ENCODE measurements at regions not wholly inside any gene's neighbourhood (a gene's known extent, or its start where the extent isn't known, plus 50 kb on each side); places are given as distances from the start of the nearest gene placed in this dataset.

DNA sequence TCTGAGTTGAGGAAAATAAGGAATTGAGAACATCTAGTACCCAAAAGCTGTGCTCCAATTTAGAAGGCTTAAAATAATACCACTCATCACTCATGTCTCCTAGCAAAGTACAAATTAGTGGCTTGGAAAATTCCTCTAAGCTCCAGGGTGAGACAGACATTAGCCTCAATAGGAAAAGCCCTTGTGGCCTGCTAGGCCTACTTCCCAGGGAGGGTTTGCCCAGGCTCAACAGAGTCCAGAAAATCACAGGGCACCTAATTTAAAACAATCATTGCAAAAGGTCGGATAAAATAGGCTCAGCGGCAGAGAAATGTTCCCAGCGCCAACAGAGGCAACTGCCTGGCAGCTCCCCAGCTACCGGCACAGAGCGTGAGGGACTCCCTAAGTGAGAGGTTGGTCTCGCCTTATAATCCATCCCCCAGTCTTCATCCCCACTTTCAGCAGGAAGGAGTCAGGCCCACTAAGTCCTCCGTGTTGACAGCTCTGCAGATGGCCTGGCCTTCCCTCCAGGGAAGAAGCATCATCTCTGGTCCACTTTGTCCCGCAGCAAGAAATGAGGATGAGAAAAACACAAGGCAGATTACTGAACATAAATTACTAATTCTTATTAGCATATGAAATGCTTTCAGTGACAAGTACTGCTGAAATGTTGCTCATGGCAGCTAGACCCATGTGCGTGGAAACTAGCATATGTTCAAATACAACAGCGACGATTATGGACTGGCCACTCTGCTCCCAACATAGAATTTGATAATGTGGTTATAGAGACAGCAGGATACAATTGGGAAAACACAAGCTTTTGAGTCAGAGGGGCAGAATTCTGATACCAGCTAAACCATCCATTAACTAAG lies 1177.7 kb upstream of the AUTS2 start:
- TF ChIP-seq, protein P1, sequence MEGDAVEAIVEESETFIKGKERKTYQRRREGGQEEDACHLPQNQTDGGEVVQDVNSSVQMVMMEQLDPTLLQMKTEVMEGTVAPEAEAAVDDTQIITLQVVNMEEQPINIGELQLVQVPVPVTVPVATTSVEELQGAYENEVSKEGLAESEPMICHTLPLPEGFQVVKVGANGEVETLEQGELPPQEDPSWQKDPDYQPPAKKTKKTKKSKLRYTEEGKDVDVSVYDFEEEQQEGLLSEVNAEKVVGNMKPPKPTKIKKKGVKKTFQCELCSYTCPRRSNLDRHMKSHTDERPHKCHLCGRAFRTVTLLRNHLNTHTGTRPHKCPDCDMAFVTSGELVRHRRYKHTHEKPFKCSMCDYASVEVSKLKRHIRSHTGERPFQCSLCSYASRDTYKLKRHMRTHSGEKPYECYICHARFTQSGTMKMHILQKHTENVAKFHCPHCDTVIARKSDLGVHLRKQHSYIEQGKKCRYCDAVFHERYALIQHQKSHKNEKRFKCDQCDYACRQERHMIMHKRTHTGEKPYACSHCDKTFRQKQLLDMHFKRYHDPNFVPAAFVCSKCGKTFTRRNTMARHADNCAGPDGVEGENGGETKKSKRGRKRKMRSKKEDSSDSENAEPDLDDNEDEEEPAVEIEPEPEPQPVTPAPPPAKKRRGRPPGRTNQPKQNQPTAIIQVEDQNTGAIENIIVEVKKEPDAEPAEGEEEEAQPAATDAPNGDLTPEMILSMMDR (IDR thresholded peaks at IDR 0.05) = no peak
- no peak for TF ChIP-seq EP300 (IDR thresholded peaks at IDR 0.05)
